ENCODE measurements at regions not wholly inside any gene's neighbourhood (a gene's known extent, or its start where the extent isn't known, plus 50 kb on each side); places are given as distances from the start of the nearest gene placed in this dataset.
"Not testable (repeated sequence)": the region's sequence is repeated elsewhere in the genome, so short reads cannot be mapped to it uniquely, and the experiment has no call there.

DNA sequence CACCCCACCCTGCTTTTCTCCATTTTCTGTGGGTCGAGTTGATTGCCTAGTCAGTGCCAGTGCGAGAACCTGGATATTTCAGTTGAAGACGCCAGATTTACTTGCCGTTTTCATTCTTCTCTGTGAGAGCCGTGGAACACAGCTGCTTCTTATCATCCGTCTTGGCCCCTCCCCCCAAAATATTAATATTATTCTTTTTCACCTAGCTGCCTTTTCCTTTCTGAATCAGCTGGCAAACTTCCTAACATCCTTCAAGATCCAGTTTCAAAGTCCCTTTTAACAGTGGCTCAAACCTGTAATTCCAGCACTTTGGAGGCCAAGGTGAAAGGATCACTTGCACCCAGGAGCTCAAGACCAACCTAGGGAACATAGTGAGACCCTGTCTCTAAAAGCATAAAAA is 117.1 kb upstream of the RASA1 start:
- no peak for DNase-seq

DNA sequence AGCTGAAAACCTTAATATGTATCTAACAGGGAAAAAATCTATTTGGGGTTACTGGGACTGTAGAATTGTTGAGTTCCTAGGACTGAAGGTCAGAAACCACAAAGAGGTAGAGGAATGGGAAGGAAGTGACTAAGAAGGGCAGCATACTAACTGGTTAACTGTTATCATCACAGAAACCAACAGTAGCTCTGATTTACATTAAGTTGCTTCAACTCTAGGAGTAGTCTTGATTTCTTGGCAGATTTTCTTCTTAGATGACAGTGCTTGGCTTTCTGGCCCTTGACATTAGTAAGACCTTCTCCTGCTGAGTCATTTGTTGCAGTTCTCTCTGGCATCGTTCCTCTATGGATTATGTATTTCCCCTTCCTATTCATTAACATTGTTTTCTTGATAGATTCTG is 116.1 kb upstream of the RASA1 start:
- no peak for DNase-seq

DNA sequence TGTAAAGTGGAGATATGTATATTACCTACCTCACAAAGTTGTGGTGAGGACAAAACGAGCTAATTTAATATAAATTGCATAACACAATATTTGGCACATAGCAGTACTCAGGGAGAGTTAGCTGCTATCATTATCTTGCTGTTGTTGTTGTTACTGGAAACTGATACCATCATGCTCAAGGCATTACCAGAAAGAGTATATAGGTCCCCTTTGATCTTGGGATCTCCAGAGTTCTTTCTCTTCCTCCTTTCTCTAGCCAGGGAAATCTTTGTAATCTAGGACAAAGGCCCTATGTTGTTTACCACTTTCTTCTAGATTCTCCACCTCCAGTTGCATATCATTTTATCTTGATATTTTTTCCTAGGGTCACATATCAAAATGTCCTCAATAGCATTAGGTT is 114.8 kb upstream of the RASA1 start:
- no peak for DNase-seq

DNA sequence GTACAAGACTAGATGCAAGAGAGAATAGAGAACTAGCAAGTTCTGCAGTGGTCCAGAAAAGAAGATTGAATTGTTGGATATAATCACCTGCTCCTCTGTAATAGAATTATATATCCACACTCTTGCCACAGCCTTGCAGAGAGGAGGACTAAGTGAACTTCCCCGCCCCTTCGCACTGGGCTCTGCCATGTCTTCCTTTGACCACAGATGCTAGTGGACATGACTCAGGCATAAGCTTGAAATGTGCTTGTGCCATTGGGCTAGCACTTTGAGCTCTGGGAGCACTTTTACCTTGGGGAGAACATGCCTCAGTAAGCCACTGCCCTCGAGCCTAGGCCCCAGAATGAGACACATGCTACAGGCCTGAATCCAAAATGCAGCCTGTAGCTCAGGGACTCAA is 113.5 kb upstream of the RASA1 start:
- DNase-seq, result no peak

DNA sequence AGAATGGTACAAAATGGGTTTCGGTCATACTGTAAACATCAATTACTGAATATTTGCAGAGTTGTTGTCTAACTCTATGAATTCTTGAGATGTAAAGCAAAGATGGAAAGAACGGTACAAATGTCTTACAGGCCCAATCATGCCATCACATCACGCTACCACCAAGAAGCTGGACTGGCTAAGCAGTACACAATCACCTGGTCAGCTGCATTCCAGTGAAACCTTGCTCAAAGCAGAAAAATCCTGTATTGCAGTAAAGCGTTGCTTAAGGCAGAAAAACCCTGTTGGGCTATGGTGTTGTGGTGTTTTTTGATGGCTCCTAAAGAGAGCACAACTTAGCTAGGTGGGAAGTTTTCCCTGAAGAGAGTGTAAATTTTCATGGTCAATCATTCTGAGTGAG is 112.6 kb upstream of the RASA1 start:
- DNase-seq, result no peak

DNA sequence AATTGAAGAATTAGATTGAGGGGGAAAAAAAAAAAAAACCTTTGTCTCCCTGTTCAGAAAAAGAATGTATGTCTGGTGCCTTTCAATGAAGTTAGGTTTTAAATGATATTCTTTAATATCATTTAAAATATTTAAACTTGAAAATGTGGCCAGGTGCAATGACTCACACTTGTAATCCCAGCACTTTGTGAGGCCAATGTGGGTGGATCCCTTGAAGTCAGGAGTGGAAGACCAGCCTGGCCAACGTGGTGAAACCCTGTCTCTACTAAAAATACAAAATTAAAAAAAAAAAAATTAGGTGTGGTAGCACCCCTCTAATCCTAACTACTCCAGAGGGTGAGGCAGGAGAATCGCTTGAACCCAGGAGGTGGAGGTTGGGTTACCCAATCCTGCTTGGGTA is 111.1 kb upstream of the RASA1 start:
- DNase-seq, result no peak

DNA sequence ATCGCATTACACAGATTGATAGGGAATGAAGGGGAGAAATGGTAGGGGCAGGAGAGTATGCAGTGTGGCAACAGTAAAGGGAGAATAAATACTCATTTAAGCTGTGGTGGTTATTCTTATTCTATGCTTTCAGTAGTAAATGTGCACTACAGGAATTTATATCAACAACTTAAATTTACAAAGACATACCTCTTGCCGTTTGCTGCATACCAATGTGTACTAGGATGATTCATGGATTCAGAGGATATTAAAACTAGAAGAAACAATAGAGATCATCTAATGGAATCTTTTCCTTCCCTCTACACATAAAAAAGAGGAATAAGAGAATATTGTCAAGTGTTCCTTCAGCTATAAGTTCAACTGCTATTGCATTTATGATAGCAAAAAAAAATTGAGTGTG is 103.3 kb upstream of the RASA1 start:
- no peak for DNase-seq

DNA sequence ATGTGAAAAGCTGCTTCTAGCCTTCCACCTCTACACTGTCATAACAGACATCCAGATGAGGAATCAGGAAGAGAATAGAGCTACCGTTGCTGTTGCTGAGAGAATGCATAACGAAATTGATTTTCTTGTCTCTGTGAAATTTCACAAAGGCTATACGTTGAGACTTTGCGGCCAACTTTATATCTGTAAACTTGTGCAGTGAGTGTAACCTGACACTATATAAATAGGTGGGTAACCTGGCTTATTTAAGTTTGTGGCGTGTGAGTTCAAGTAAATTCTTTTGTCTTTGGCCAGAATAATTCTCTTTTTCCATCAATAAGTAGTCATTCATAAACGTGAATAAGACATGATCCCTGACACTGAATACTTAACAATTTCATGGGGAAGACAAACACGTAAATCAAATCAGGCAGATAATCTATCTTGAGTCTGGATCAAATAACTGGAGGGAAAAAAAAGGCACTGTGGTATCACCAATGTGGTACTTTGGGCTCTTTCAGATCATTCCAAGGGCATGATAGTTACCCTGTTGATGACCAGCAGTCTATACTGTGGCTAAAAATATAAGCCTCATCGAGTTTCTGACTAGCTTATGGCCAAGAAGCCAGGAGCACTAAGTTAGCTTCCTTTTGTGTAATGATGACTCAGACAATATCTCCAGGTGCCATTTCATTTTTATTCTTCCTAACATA is 98.2 kb upstream of the RASA1 start:
- DNase-seq, result no peak

DNA sequence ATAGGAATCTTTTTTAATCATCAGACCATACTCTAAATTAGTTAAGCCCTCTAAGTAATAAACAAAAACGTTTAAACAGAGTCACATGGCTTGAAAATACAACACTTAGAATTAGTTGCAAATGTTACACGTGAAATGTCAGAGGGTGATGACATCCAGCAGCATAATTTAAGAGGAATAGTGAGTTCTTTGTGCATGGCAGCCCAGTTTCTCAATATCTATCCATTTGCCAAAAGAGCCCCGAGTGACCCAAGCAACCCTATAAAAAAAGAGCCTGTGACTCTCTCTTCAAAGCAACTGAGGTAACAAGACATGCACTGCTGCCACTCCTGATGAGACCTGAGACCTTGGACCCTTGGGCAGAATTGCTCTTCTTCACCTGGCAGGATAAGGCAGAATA is 96.9 kb upstream of the RASA1 start:
- DNase-seq, result no peak

DNA sequence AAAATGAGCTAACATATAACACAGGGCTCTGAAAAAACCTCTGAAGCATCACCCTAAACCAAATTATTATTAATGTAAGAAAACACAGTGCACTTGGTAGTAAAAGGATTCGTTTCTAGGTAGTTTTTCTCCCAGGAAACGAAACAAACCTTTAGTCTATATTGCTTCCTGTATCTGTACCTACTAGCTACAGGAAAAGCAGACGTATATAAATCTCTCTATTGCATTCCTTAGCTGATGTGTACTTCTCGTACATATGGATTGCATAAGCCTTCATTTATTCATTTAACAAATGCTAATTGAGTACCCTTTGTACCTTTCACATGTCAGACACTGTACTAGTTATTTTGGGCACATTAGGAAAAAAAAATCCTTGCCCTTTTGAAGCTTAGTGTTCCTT is 85.0 kb upstream of the RASA1 start:
- no peak for DNase-seq

DNA sequence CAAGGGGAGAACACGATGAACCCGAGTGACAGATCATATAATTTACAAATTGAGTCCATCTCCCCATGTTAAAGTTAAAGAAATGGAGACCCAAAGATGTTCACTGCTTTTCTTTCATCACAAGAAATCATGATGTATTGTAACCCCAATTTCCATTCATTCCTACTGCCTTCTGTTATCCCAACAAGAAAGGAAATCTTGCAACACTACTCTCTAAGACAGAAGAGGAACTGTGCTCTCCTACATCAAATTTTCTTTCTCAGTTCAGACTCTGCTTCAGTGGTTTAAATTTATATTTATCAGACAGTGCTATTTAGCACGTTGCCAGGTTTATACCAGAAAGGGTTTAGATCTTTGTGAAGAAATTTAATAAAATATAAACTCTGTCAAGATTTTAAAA is 83.8 kb upstream of the RASA1 start:
- no peak for DNase-seq

DNA sequence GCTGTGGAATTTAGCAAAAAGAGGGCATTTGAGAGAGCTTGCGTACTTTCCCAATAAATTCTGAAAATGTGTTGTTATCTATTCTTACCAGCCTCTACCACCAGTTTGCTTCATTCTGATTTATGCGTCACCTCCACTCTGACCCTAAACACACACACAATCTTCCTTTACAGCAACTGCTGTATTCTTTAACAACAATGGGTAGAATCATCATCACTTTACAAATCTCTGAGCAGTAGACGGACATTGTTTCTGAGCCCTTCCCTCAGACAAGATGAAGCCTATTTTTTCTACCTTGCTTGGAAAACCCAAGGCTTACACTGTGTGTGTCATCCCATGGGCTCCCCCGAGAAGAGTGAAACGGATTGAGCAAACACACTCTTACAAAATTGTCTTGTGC is 83.1 kb upstream of the RASA1 start:
- no peak for DNase-seq

DNA sequence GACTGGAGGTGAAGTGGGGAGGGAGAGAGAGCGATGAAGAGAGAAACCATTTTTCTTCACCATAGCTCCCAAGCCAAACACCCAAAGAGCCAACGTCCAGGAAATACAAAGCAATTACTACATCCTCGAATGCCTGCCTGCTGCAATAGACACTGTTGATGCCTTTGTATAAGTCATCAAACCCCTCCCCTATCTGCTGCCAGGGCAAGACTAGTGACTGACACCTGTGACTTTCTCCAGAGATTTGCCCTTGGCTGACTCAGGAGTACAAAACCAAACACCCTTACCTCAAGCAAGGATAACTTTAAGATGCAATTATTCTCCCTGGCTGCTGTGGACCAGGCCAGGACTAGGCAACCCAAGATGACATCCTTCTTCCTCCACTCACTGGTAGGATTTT is 81.8 kb upstream of the RASA1 start:
- no peak for DNase-seq

DNA sequence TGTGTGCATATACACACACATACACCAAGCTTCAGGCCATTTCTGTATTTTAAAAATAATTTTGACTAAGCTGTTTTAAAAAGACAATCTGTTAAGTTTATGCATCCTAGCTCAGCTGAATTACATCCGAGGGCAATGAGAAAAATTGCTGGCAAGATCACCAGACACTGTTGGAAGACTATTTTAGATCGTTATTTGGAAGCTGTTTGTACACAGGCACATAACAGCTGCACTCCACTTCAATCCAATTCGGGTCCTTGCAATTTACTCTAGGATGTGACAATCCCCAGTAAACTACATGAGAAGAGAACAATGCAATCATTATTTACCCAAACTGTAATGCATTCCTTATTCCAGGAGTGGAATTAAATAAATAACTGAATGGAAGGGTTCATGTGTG is 79.3 kb upstream of the RASA1 start:
- no peak for DNase-seq

DNA sequence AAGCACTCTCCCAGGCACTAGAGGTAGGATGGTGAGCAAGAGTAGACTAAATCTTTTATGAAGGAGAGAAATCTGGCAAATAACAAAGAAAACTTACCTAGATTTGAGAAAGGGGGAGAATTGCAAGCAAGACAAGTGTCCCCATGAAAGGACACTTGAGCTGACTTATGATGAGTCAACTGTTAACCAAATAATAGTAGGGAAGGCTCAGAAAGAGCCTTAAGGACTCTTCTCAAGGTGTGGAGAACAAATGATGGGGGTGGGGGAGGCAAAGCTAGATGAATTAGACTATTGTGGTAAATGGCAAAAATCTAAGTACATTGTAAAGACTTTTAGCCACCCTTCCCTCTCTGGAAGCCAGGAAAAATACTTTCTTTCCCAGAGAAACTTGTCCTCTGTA is 77.6 kb upstream of the RASA1 start:
- DNase-seq, result no peak

DNA sequence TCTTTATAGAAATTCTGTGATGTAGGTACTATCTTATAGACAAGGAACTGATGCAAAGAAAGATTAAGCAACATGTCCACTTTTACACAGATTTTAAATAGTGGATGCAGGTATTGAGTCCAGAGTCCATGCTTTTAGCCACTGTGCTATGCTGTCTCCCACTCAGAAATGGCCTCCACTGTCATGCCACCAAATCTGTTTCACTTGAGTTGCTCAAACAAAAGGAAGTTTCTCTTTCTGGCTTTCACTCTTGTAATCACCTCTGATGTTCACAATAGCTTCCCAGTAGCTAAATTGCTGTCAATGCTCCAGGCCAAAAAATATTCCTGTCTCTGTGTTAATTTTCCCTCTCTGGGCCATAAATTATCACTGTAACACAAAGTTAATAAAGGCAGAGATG is 77.0 kb upstream of the RASA1 start:
- no peak for DNase-seq

DNA sequence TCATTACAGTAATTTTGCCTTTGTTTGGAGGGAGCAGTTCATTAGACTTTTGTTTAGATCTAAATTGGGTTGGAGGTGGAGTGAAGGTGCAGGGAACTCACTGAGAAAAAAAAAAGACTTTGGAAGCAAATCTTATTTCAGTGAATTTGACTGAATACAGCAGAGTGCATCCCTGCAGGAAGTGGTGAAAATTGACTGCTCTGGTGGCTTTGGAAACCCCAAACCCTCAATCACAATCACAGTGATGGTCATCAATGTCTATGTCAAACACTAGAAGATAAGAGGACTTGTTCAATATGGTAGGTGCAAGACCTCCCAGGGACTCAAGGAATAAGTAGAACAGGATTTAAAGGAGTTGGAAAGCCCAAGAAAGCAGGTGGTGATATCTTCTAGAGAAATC is 76.0 kb upstream of the RASA1 start:
- DNase-seq, result no peak

DNA sequence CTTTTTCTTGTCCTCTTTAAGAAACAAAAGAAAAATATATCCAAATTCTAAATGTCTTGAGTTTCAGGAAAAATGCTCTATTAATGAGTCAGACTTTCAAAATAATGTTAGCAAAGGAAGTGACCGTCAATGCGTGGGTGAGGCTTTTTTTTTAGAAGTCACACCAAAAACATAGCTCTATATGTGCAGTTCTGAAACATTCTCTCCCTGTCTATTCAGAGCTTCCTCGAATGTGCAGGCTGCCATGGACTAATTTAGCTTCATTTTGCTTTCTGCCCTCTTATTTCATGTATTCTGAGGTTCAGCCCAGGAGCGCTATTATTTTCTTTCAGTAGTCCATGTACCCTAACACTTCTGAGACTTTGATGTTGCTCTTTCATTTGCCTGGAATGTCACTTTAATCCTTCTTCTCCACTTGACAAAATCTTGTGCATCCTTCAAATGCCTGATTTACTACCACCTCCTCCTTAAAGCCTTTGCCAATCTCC is 72.5 kb upstream of the RASA1 start:
- DNase-seq, result no peak

DNA sequence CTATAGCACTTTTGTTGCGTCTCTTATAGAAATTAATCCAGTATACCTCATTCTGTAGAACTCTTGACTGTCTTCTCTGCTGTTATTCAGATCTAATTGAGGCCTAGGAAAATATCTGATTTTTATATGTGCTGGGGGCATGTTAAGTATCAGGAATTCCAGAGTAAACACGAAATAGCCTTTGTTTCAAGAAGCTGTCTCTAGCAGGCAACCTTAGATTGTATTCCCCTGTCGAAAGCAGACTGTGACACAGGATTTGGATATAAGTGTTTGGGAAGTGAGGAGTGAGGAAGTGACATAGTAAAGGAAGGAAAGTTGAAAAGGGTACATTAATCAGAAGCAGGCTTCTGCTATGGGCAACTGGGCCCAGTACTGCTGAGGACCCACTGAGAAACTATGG is 72.1 kb upstream of the RASA1 start:
- no peak for DNase-seq

DNA sequence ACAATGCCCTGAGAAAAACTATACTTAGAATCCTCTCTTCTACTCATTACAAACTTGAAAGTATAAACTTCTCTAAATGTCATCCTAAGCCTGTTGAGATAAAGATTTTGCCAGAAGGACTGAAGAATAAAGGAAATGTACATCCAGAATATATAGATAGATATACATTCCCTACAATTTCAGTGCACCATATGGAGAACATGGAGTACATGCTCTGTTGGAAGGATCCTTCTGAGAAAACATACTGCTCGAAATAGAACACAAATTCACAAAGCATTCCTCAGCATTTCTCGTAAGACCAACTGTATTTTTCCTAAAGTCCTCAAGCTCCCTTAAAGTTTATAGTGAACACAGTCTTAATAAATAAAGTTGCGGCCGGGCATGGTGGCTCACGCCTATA is 69.7 kb upstream of the RASA1 start:
- no peak for DNase-seq

DNA sequence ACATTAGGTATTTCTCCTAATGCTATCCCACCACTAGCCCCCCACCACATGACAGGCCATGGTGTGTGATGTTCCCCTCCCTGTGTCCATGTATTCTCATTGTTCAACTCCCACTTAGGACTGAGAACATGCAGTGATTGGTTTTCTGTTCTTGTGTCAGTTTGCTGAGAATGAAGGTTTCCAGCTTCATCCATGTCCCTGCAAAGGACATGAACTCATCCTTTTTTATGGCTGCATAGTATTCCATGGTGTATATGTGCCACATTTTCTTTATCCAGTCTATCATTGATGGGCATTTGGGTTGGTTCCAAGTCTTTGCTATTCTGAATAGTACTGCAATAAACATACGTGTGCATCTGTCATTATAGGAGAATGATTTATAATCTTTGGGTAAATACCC is 68.4 kb upstream of the RASA1 start:
- DNase-seq, result not testable (repeated sequence)

DNA sequence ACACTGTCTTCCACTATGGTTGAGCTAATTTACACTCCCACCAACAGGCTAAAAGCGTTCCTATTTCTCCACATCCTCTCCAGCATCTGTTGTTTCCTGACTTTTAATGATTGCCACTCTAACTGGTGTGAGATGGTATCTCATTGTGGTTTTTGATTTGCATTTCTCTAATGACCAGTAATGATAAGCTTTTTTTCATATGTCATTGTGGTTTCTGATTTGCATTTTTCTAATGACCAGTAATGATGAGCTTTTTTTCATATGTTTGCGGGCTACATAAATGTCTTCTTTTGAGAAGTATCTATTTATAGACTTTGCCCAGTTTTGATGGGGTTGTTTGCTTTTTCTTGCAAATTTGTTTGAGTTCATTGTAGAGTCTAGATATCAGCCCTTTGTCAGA is 68.0 kb upstream of the RASA1 start:
- DNase-seq, result not testable (repeated sequence)

DNA sequence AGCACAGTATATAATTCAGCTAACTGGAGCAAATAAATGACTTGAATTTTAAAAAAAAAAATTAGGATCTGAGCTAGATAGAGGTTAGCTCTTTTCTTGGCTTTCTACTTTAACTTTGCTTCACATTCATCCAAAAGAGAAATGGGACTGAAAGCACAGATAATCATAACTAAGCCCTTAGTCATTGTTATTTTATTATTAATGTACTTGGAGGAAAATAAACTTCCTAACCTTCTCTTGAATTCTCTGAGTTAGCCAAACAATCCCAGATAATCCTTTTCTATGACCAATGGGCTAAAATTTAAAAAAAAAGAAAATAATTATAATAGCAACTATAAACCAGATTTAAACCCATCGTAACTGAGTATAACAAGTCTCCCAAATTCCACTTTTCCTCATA is 57.6 kb upstream of the RASA1 start:
- DNase-seq, result no peak

DNA sequence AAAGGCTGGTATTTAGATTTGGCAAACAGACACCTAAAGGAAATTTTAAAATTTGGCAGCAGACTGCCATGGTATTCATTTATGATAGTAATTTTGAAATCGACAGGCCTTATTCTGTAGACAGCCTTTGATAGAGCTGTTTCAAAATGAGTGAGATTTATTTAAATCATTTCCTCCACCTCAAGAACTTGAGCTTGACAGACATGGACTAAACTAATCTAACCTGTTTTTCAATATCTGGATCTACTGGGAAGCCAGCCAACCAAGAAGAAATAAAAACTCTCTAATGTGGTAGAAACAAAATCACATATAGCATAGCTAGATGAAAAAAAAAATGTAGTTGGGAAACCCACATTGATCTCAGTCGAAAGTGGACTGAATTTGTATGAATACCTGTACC is 56.9 kb upstream of the RASA1 start:
- no peak for DNase-seq

DNA sequence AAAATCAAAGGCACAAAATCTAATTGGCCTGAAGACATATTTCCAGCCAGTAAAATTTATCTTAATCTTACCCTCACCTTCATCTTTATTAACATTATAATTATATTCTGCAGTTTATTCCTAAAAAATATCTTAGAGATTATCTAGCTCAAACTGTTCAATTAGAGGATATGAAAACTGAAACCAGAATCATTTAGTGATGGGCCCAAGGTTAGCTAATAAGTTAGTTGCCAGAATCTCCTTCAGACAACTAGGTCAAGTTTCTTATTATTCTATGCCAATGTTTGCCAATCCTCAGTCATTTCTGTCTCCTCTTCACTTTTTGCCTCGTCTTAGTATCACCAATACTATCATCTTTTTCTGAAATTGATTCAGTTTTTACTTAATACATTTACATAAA is 56.0 kb upstream of the RASA1 start:
- DNase-seq, result no peak

DNA sequence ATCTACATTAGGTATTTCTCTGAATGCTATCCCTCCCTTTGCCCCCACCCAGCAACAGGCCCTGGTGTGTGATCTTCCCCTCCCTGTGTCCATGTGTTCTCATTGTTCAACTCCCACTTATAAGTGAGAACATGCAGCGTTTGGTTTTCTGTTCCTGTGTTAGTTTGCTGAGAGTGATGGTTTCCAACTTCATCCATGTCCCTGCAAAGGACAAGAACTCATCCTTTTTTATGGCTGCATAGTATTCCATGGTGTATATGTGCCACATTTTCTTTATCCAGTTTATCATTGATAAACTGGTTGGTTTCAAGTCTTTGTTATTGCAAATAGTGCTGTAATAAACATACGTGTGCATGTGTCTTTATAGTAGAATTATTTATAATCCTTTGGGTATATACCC is 55.5 kb upstream of the RASA1 start:
- not testable (repeated sequence) for DNase-seq
